ENCODE measurements at regions not wholly inside any gene's neighbourhood (a gene's known extent, or its start where the extent isn't known, plus 50 kb on each side); places are given as distances from the start of the nearest gene placed in this dataset.

DNA sequence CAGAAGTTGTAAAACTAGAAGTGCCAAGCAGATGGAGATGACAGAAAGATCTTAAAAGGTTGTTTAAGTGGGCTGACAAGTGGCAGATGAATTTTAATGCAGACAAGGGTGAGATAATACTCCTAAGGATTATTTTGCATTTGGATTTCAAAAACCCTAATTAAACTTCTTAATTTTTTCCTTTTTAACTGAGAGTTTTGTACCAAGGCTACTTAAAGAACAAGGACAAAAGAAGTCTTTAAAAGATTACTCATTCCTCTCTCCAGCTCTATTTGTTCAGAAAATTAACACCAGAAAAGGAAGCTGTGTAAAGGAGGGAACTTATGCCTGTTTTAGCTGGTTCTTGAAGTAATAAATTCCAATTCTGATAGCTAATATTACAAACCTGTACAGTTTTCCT lies 275.4 kb downstream of the ETNK1 start:
- DNase-seq: no peak

DNA sequence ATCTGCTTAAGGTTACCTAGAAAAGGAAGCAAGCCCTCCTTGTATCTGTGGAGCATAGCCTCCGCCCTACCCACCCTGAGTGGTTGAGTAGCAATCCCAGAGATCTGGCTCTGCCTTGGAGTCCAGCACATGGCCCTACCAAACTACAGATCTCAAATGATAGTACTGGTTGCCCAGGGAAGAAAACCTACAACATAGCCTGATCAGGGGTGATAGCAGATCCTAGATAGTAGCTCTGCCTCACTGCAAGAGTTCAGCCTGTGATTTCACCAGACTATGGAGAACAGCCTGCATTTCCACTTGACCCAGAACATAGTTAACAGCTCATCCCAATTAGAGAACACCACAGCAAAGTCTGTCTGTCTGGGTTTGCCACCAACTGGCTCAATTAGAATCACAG lies 279.5 kb downstream of the ETNK1 start:
- no peak for DNase-seq

DNA sequence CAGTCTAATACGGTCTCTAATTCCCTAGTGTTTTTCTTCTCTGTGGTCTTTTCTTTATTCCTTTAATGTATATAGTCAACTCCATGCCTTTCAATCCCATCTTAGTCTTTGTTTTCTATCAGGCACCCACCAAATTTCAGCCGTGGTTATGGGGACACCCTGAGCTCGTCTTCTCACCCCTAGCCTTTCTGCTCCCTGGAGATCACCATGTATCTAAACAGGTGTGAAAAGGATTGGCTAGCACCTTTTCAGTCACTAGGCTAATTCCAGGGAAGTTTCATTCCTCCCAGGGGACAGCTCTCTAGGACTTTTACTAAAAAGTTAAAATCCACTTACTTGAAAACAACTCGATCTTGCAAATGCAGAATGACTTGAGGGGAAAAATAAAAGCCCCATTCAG lies 291.3 kb downstream of the ETNK1 start:
- no peak for DNase-seq

DNA sequence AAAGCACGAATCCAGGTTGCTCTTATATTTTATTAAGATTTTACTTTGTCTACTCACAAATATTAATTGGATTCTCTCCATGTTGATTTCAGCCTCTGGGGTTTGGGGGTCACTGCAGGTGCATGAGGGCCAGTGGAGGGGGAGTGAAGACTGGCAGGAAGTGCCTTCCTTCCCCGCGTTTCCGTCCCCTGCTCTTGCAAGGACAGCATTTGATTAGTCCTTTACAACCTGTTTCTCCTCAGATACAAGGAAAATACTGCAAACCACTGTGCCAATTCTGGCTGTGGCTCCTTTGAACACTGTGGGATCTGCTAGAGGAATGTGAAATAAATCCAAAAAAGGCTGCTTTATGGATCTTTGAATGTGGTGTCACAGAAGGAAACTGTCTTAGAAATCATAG lies 291.8 kb downstream of the ETNK1 start:
- DNase-seq: no peak

DNA sequence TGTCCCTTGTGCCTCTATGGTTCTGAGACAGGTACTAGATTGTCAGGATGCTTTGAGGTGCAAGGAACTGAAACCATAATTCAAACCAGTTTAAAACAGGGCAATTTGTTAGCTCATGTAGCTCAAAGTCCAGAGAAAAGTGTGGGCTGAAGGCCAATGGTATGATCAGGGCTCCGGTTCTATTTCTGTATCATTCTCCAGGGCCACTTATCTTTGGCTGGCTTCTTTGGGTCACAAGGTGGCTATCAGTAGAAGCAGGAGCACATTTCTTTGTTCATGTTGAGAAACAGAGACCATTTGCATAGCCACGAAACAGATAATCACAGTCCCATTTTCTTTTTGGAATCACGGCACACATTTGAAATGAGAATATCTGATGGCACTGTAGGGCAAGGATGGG lies 294.9 kb downstream of the ETNK1 start:
- DNase-seq: no peak

DNA sequence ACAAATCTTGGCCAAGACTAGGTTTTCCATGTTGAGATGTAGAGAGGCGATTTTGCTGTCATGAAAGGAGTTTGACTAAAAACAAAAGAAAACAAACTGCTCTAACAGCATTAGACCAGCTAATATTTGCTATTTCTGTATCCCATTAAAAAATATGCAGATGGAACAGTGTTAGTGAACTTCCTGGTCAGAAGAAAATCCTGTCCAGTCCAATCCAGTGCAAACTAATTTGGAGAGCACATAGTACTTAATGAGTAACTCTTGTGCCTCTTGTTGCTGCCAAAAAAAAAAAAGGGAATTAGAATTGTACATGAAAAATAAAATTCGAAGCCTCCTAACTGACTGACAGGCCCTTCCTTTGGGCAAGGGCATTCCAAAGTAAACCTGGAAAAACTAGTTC lies 298.8 kb downstream of the ETNK1 start:
- no peak for DNase-seq

DNA sequence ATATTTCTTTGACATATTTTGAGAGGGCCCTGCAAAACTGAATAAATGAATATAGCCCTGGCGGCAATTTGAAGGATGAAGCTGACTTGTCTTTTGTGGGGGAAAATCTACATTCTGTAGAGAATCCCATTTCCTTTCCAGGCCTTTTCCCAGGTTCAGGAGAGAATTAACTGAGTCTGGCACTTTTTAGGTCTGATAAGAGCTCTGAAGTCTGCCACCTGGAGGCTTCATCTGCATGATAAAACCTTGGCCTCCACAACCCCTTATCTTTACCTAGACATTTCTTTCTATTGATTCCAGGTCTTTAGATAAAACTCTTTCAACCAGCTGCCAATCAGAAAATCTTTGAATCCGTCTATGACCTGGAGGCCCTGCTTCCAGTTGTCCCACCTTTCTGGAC lies 299.4 kb downstream of the ETNK1 start:
- no peak for DNase-seq

DNA sequence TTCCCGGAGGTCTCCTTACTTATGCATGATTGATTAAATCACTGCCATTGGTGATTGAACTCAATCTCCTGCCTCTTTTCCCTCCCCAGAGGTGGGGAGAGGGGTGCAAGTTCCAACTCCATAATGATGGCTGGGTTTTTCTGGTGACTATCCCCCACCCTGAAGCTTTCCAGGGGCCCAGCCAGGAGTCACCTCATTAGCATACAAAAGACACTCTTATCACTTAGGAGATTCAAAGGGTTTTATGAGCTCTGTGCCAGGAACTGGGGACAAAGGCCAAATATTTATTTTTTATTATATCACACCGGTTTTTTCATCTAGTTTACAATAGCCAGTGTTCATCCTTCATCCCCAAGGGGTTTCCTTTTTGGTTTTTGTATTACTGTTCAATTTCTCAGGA lies 300.7 kb downstream of the ETNK1 start:
- no peak for DNase-seq

DNA sequence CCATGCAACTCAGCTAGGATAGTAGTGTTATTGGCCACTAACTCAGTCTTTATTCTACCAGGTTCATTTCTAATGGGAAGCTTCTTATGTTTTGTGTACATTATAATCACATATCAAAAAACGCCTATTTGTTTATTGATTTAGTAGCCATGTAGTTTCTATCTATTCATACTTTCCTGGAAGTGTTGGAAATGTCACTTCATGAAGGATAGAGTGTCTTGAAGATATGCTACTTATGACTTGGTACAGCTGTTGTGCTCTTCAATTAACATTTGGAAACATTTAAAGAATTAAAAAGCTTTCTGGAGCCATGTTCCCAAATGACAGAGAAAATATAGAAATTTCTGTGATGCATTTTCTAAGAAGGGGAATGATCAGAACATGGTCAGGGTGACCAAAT lies 307.5 kb downstream of the ETNK1 start:
- DNase-seq: no peak

DNA sequence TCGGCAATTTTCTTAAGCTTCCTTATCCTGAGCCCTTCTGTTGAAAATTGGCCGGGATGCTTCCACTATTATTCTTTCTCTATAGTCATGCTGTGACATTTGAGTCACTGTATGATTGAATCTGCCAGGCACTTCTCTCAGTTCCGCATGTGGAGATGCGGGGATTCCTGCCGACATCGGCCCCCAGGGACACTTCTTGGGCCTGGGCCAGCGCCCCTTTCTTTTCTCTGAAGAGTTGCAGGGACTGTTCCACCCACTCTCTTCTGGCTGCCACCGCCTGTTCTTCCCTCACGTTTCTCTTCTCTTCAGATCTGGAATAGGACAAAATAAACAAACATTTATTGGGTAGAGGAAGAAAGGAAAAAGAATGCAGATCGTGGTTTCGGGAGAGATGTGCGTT lies 310.1 kb downstream of the ETNK1 start:
- no peak for DNase-seq

DNA sequence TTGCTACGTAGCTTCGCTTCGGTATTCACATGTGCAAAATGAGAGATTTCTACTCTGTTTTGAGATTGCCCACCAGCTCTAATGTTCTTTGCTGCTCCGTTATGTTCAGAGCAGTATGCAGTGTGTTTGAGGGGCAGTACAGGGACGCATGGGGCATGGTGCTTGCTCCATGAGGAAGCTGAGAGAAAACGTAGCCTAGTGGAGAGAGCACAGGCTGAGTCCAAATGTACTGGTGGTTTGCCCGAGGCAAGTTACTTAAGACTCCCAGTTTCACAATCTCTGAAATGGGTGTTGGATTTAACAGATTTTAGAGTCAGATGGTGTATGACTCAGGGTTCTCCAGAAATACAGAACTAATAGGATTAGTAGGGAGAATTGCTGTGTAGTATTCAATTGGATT lies 310.5 kb downstream of the ETNK1 start:
- no peak for DNase-seq

DNA sequence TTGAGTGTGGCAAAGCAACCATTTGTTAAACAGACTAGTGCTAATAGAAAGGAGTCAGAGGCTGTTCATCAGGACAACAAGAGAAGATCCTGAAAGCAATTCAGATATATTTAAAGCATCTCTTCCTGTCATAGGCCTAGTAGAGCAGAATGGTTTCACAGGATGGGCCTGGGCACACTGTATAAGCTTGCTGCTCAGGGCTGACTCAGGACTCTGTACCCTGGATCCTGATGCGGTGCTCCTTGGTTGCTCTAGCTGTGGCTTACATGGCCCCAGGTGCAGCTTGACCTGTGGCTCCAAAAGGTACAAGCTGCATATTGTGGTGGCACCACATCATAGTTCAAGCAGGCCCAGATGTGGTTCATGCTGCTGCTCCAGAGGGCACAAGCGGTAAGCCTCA lies 313.4 kb downstream of the ETNK1 start:
- no peak for DNase-seq

DNA sequence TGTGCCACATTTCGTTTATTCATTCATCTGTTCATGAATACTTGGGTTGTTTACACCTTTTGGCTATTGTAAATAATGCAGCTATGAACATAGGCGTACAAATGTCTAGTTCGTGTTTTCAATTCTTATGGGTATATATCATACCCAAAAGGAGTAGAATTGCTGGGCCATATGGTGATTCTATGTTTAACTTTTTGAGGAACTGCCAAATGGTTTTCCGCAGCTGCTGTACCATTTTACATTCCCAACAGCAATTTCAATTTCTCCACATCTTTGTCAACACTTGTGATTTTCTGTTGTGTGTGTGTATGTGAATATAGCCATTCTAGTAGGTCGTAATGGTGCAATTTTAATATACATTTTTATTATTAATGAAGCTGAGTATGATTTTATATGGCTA lies 326.2 kb downstream of the ETNK1 start:
- DNase-seq: no peak

DNA sequence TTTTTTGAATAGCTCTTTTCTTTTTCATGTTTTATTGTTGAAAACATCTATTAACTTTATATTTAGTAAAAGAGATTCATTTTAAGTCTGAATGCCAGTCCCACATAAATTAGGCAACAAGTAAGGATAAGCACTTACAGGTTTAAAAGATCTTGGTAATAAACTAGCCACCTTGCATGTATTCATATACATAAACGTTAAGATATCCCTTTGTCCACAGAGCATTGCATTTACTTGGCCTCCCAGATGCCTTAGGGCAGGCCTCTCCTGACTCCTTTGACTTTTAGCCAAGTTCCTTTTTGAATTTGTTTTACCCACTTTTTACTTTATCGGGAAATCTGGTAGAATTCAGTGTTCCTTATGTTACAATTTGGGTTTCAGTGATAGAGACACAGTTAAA lies 331.7 kb downstream of the ETNK1 start:
- no peak for DNase-seq

DNA sequence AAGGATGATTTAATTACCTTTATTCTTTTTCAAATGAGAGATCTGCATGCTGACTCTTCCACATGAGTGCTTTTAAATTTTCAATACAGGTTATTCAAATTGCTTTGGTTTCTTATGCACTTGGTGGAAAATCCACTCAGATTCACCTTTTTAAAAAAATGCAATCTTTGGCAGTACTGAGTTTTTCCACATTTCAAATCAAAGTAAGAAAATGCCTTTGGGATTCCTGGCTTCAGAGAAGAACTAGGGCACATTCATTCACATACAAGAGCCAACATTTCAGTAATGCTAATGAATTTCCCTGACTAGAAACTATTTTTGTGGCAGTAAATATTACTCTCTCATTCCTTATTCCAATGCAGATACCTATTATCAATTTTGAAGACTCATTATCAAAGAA lies 342.2 kb downstream of the ETNK1 start:
- DNase-seq: no peak

DNA sequence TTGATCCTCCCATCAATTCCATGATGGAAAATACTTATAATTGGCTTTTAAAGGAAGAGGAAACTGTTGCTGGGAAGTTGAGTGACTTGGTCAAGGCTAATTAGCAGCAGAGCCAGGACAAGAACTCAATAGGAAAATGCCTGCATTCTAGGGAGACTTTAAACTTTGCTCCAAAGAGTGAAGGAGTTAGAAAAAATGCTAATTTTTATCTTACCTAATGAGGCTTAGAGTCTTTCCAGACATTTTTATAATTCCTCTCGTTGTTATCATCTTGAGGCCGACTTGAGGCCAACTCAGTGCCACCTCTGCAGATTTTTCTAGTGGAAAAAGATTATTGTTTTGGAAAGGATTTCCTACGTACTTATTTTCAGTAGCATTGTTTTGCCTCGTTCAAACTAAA lies 344.6 kb downstream of the ETNK1 start:
- DNase-seq: no peak

DNA sequence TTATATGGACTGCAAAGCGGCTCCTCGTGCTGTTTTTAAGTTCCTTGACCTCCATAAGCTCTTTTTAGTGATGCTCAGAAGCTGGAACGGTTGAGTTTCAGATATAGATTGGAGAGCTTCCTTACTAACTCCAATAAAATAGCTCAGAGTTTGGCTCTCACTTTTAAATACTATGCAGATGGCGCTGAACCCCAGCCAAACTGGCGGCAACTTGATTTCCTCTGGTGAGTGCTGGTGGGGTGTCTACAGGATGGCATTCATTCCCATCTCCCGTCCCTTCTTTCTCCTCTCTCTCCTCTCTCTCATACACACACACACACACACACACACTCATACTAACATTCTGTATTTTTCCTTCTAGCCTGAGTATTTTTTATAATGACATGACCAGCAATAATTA lies 346.3 kb downstream of the ETNK1 start:
- peak; percentile 8 for DNase-seq

DNA sequence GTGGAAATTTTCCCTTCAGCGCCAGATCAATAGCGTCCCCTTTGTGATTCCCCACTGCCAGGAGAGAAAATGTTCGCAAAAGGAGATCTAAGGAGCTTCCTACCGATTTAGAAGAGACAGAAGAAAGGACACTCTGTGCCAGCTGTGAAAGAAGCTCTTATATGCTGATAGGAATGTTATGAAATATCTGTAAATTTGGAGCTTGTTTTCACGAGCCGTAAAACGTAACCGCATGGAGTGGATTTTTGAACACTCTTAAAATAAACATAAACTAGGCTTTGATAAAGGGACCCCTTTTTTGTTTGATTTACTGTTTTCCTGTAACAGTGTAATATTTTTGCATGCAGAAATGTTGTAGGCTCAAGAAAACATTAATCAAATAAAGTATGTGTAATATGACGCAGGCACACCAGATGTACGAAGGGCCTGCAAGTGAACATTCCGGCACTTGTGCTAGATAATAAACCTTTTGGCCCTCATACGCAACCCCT lies 346.8 kb downstream of the ETNK1 start:
- no peak for DNase-seq

DNA sequence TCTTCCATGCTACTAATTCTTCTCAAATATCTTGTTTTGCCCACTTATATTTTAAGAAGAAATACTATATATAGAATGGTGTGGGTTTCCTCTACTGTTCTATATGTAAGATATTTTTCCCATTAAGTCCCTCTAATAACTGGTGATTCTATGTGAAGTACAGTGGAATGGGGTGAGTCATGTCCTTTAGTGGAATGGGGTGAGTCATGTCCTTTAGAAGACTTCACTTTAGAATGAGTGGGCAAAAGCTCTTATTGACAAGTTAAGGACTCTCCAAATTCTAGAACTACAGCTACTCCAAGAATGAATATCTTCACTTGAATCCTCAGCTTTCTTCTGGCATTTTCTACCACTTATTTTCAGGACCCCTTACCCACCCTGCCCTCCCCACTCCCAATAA lies 349.9 kb downstream of the ETNK1 start:
- no peak for DNase-seq

DNA sequence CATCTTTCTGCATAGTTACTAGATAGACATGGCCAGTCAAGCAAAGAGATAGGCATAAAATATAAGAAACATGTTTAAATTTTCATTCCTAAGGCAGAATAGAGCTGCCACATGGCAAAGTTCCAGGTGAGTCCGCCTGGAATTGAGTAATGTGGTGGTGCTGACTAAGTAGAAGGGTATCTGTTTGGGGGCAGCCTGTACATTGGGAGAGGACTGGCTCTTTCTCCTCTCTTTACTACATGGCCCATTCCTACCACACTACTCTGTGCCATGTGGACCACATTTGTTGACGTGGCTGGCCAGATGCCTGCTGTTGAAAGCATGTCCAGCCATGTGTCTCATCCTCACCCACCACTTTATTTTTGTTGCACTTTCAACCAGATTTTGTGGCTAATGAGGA lies 354.0 kb downstream of the ETNK1 start:
- DNase-seq: no peak

DNA sequence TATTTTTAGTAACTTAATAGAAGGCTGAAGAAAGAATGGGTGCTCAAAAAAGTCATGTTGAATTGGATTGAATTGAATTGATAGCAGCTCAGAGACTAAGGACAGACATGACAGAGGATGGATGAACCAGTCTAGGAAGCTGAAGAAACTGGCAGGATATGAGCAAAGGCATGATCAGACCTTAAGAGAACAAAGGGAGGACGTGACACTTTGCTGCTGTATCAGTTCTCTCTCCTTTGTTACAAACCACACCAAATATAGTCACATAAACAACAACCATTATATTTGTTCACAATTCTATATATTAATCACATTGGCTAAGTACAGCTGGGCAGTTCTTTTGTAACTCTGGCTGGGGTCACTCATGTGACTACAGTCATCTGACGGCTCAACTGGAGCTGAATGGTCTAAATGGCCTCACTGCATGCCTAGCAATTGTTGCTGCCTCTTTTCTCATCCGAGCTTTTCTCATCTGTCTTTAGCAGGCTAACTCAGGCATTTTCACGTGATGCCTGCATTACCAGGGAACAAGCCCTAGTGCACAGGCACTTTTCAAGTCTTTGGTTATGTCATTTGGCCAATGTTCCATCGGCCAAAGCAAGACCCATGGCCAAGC lies 355.0 kb downstream of the ETNK1 start:
- DNase-seq: no peak

DNA sequence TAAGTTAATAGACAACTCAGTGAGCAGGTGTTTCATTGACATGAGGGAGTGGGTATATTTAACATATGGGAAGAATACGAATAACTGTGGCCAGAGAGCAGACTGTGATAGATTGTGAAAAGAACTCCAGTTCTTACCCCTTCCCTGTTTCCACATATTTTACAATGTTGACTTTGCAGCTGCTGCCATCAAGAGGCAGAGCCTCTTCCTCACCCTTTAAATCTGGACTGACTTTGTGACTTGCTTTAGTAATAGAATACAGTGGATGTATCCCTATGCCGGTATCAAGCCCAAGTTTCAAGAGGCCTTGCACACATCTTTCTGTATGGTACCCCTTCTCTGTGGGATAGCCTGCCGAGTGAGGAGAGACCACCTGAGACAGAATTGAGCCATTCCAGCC lies 356.7 kb downstream of the ETNK1 start:
- DNase-seq: no peak

DNA sequence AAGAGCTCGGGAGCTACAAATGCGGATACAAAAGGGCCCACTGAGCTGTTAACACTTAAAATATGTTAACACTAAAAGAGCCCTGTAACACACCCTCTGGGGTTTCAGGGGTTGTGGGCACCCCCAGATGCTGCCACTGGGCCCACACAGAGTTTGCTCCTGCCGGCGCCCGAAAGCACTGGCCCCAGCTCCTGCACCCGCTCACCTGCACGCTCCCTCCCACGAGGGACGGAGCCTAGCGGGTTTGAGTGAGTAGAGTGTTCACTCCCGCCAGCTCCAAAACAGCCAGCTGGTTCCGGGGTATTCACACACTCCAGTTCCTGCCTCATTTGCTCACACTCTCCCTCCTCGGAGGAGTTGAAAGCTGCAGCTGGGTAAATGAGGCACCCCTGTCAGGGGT lies 357.7 kb downstream of the ETNK1 start:
- DNase-seq: no peak

DNA sequence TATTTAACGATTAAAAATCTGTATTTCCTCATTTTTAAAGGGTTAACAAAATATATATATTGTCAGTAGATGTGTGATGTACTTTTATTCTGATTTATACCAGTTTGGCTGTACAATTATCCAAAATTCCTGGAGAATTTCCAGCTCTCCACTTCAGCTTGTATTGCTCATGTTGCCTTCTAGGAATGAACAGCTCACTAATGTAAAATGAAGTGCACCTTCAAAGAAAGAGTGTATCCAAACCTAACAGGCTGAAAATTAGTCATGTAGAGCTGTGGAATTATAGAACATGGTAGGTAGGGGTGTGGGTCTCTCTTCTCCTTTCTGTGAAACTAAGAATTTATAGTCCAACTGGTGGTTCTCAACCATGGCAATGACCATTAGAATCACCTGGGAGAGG lies 362.0 kb downstream of the ETNK1 start:
- no peak for DNase-seq

DNA sequence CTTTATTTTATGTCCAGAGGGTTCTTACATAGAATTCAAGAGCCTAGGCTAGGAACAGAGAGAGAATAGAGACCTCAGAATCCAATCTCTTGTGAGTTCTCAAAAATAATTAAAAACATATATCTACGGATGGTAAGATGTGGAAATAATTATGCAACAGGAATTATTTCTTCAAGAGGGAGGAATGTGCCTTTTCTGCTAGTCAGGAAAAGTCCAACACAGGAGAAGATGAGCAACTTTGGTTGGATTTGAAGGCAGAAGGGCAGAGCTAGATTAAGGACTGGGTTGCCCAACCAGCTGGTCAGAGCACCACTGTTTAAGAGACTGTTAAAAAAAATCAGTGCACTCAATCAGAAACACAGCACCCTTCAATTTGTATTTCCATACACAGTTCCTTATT lies 365.5 kb downstream of the ETNK1 start:
- no peak for DNase-seq
